Islet of Langerhans (tissue), 1 donor: ENCODE measurements at regions not wholly inside any gene's neighbourhood (a gene's known extent, or its start where the extent isn't known, plus 50 kb on each side); places are given as distances from the start of the nearest gene placed in this dataset.
"Not testable (repeated sequence)": the region's sequence is repeated elsewhere in the genome, so short reads cannot be mapped to it uniquely, and the experiment has no call there.

Experiments used
- FAIRE-seq: peaks from one replicate; lab custom pipeline; 2011; peaks lifted over from hg19 to GRCh38; lab: Jason Lieb, UNC

GRCh38 chr4:117692538-117692937, 341.7 kb upstream of the NDST3 start:
- FAIRE-seq, result no peak

- no peak for FAIRE-seq
These were observed 334.7 kb upstream of the NDST3 start for GRCh38 chr4:117699595-117699994.

- FAIRE-seq, result no peak
These were observed 334.0 kb upstream of the NDST3 start for GRCh38 chr4:117700111-117700892.

GRCh38 chr4:117702353-117702752, 331.9 kb upstream of the NDST3 start:
- no peak for FAIRE-seq

- FAIRE-seq, result no peak
These were observed 329.6 kb upstream of the NDST3 start for GRCh38 chr4:117704721-117705120.

- FAIRE-seq, result no peak
These were observed 293.6 kb upstream of the NDST3 start for GRCh38 chr4:117740736-117741135.

GRCh38 chr4:117745379-117745778, 288.9 kb upstream of the NDST3 start:
- FAIRE-seq, result not testable (repeated sequence)

GRCh38 chr4:117755438-117755837, 278.8 kb upstream of the NDST3 start:
- no peak for FAIRE-seq

- no peak for FAIRE-seq
These were observed 265.7 kb upstream of the NDST3 start for GRCh38 chr4:117768610-117769009.

- no peak for FAIRE-seq
These were observed 263.8 kb upstream of the NDST3 start for GRCh38 chr4:117770269-117771102.

- no peak for FAIRE-seq
These were observed 262.5 kb upstream of the NDST3 start for GRCh38 chr4:117771647-117772337.

GRCh38 chr4:117773064-117773936, 261.0 kb upstream of the NDST3 start:
- FAIRE-seq, result no peak

- no peak for FAIRE-seq
These were observed 256.6 kb upstream of the NDST3 start for GRCh38 chr4:117777721-117778120.

GRCh38 chr4:117783716-117784115, 250.6 kb upstream of the NDST3 start:
- no peak for FAIRE-seq

GRCh38 chr4:117784266-117784665, 250.0 kb upstream of the NDST3 start:
- FAIRE-seq, result no peak

GRCh38 chr4:117786566-117786965, 247.7 kb upstream of the NDST3 start:
- no peak for FAIRE-seq

GRCh38 chr4:117793845-117794480, 240.3 kb upstream of the NDST3 start:
- no peak for FAIRE-seq

GRCh38 chr4:117796677-117797076, 237.6 kb upstream of the NDST3 start:
- no peak for FAIRE-seq

GRCh38 chr4:117800636-117801035, 233.7 kb upstream of the NDST3 start:
- FAIRE-seq, result no peak

GRCh38 chr4:117801756-117802155, 232.5 kb upstream of the NDST3 start:
- FAIRE-seq, result no peak

GRCh38 chr4:117811731-117812130, 222.6 kb upstream of the NDST3 start:
- no peak for FAIRE-seq
